MCF 10A (cell line): ENCODE measurements at regions not wholly inside any gene's neighbourhood (a gene's known extent, or its start where the extent isn't known, plus 50 kb on each side); places are given as distances from the start of the nearest gene placed in this dataset.

Experiments
- BruUV-seq: library from RNA; stranded (reverse); fragments of 400-500 nt; replicated peaks from 2 replicates; lab custom pipeline; 2021; lab: Mats Ljungman, UMichigan
- CTCF ChIA-PET: fragments of 300-600 bp; sonication (Branson Sonifier 250); formaldehyde crosslinking; extraction: SDS; loops from one replicate; lab custom pipeline; 2021; ENCODE audit warnings: antibody characterized with exemption, inconsistent platforms; lab: Yijun Ruan, JAX
- POLR2A ChIA-PET: fragments of 300-600, 350-650 bp; sonication (Branson Sonifier 250); formaldehyde crosslinking; extraction: SDS; loops from one replicate; lab custom pipeline; 2020; ENCODE audit warnings: antibody characterized with exemption, inconsistent platforms; lab: Yijun Ruan, JAX
- DNase-seq: peaks from one replicate; pipeline ENCODE4 v3.0.0-alpha.2; 2018; ENCODE audit not compliant: unreplicated experiment
- H3K27ac Mint-ChIP-seq: one replicate; pipeline ENCODE4 v1.8.0; 2022; ENCODE audit warnings: mild to moderate bottlenecking, low read depth, mixed read lengths; ENCODE audit not compliant: unreplicated experiment
- H3K27me3 Mint-ChIP-seq: one replicate; pipeline ENCODE4 v1.8.0; 2022; ENCODE audit warnings: mixed read lengths; ENCODE audit not compliant: insufficient read depth, unreplicated experiment
- H3K36me3 Mint-ChIP-seq: one replicate; pipeline ENCODE4 v1.8.0; 2022; ENCODE audit warnings: mild to moderate bottlenecking, moderate library complexity, mixed read lengths; ENCODE audit not compliant: insufficient read depth, unreplicated experiment
- H3K4me1 Mint-ChIP-seq: one replicate; pipeline ENCODE4 v1.8.0; 2022; ENCODE audit warnings: mixed read lengths; ENCODE audit not compliant: insufficient read depth, unreplicated experiment
- H3K4me3 Mint-ChIP-seq: one replicate; pipeline ENCODE4 v1.8.0; 2022; ENCODE audit warnings: mild to moderate bottlenecking, moderate library complexity, mixed read lengths; ENCODE audit not compliant: unreplicated experiment
- H3K9me3 Mint-ChIP-seq: one replicate; pipeline ENCODE4 v1.8.0; 2022; ENCODE audit warnings: mixed read lengths; ENCODE audit not compliant: unreplicated experiment
- intact Hi-C: fragments of 100-400 bp; cut with micrococcal nuclease; formaldehyde crosslinking; loops from 2 replicates; pipeline ENCODE4 v1.14.1; 2022
- TF ChIP-seq, protein P1 (sequence below): fragments of 200-600 bp; IDR thresholded peaks from one replicate; pipeline ENCODE4 v1.8.0; 2022; ENCODE audit warnings: antibody characterized with exemption, mild to moderate bottlenecking; ENCODE audit not compliant: unreplicated experiment

DNA sequence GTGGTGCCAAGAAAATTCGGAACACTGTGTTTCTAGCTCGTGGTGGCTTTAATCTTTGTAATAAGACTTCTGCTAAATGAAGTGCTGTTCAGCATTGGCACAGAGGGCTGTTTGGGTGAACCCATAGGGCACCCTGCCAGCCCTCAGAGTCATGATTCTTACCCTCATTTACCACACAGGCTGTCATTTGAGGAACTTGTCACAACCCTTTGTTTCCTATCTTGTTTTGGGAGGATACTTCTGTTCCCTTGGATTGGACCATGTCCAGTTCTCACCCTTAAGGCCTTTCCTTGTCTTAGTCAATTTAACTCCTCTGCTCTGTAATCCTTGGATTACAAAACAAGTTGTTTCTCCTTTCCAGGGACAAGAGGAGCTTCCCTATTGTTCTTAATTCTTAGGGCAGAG is 225.7 kb downstream of the MTX2 start:
- TF ChIP-seq, protein P1, sequence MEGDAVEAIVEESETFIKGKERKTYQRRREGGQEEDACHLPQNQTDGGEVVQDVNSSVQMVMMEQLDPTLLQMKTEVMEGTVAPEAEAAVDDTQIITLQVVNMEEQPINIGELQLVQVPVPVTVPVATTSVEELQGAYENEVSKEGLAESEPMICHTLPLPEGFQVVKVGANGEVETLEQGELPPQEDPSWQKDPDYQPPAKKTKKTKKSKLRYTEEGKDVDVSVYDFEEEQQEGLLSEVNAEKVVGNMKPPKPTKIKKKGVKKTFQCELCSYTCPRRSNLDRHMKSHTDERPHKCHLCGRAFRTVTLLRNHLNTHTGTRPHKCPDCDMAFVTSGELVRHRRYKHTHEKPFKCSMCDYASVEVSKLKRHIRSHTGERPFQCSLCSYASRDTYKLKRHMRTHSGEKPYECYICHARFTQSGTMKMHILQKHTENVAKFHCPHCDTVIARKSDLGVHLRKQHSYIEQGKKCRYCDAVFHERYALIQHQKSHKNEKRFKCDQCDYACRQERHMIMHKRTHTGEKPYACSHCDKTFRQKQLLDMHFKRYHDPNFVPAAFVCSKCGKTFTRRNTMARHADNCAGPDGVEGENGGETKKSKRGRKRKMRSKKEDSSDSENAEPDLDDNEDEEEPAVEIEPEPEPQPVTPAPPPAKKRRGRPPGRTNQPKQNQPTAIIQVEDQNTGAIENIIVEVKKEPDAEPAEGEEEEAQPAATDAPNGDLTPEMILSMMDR = no peak
- H3K27me3 Mint-ChIP-seq = no peaks in the 10 kb centered on the region
- H3K36me3 Mint-ChIP-seq = no peaks in the 10 kb centered on the region
- no TSS peak for BruUV-seq
- H3K4me1 Mint-ChIP-seq = peaks cover 54% of the 10 kb centered on the region
- peak; percentile 87 for DNase-seq
- H3K4me3 Mint-ChIP-seq = no peak overlapping the region
- H3K27ac Mint-ChIP-seq = peak overlapping the region; percentile 48
- intact Hi-C loops = no loop called here
- H3K9me3 Mint-ChIP-seq = no peaks in the 10 kb centered on the region
- CTCF ChIA-PET = interaction anchor here (0.5 to 3.2 kb wide), 5 partner anchors 40 to 1064 kb away, joined by 3 to 10 read pairs (median 7); no protein-coding TSS in a partner anchor
- POLR2A ChIA-PET = interaction anchor here (0.5 to 2.7 kb wide), 9 partner anchors 10 to 242 kb away, joined by 3 to 13 read pairs (median 4); no protein-coding TSS in a partner anchor

DNA sequence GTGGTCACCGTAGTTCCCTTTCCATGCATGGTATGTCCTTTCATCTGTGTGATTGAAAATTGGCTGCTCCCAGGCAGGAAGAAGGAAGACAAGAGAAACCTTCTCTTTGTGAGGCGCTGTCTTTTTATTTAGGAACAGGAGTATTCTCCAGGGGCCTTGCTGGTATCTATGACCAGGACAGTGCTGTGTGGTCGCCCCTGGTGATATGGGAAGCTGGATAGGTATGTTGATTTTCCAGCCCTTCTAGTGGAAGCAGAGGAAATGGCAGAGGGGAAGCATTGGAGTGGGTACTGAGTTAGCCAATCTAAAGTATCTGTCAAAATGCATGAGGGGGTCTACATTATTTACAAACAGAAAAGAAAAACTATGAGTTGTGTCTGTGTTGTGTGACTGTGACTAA is 226.6 kb downstream of the MTX2 start:
- H3K4me3 Mint-ChIP-seq = no peak overlapping the region
- no peaks in the 10 kb centered on the region for H3K9me3 Mint-ChIP-seq
- ChIA-PET POLR2A (interaction anchor here (0.8 to 1.7 kb wide), 5 partner anchors 9 to 647 kb away, joined by 3 to 6 read pairs (median 3); no protein-coding TSS in a partner anchor), CTCF (interaction anchor here (1.1 to 3.2 kb wide), 3 partner anchors 40 to 355 kb away, joined by 3 to 10 read pairs (median 9); no protein-coding TSS in a partner anchor)
- peak overlapping the region; percentile 5 for H3K27ac Mint-ChIP-seq
- intact Hi-C loops = no loop called here
- H3K36me3 Mint-ChIP-seq = no peaks in the 10 kb centered on the region
- DNase-seq = no peak
- no TSS peak for BruUV-seq
- peaks cover 52% of the 10 kb centered on the region for H3K4me1 Mint-ChIP-seq
- no peaks in the 10 kb centered on the region for H3K27me3 Mint-ChIP-seq
- TF ChIP-seq, protein P1 = no peak

DNA sequence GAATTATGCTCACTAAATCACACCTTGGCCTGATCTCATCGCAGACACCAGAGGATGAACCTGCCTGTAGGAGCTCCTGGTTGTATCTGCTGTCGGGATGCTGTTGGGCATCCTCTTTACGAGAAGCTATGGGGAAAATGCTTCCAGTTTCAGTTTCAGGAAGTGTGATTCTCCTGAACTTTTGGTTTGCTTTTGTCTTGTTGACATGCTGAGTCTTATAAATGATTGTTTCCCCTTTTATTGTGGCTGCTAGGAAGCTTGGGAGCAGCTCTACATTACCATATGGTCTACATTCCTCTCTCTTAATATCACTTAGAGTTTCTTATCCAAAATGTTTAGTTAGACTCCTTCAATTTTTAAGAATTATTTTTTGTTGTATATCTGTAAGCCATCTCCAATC is 227.5 kb downstream of the MTX2 start:
- CTCF ChIA-PET = interaction anchor here (0.6 to 1.1 kb wide), 3 partner anchors 8 to 335 kb away, joined by 3 to 4 read pairs (median 3); no protein-coding TSS in a partner anchor
- no peaks in the 10 kb centered on the region for H3K27me3 Mint-ChIP-seq
- H3K36me3 Mint-ChIP-seq = no peaks in the 10 kb centered on the region
- peaks cover 43% of the 10 kb centered on the region for H3K4me1 Mint-ChIP-seq
- H3K27ac Mint-ChIP-seq = no peak overlapping the region
- intact Hi-C loops = no loop called here
- no peak for DNase-seq
- POLR2A ChIA-PET = interaction anchor here (0.7 to 1.3 kb wide), 4 partner anchors 22 to 652 kb away, joined by 3 read pairs; no protein-coding TSS in a partner anchor
- BruUV-seq = no TSS peak
- no peaks in the 10 kb centered on the region for H3K9me3 Mint-ChIP-seq
- H3K4me3 Mint-ChIP-seq = no peak overlapping the region
- TF ChIP-seq, protein P1 = no peak

DNA sequence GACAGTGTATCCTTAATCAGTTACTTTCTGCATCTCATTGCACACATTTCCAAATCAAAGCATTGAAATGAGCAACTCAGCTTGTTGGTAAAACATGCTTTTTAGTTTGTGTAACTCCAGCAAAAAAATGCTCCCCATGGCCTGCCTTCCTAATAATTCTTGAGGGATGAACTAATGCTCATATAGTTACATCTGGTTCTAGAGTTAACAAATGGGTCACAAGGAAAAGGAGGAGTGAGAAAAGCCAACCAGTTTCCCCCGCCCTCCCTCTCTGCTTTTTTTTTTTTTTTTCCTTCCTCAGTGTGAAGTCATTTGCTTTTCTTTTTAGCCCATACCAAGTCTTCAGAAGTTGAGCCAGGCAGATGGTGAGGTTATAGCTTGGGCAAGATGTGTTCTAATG is 231.7 kb downstream of the MTX2 start:
- no peaks in the 10 kb centered on the region for H3K9me3 Mint-ChIP-seq
- H3K27me3 Mint-ChIP-seq = no peaks in the 10 kb centered on the region
- intact Hi-C loops = no loop called here
- peaks cover 2% of the 10 kb centered on the region for H3K4me1 Mint-ChIP-seq
- no peak for DNase-seq
- no TSS peak for BruUV-seq
- no peak overlapping the region for H3K27ac Mint-ChIP-seq
- ChIA-PET POLR2A (interaction anchor here (0.7 to 1.2 kb wide), 3 partner anchors 9 to 35 kb away, joined by 3 read pairs; no protein-coding TSS in a partner anchor), CTCF (interaction anchor here (1.8 kb wide), 1 partner anchor 9 kb away, joined by 7 read pairs; no protein-coding TSS in a partner anchor)
- no peaks in the 10 kb centered on the region for H3K36me3 Mint-ChIP-seq
- H3K4me3 Mint-ChIP-seq = no peak overlapping the region
- TF ChIP-seq, protein P1 = no peak
